H1 (cell line): ENCODE measurements at regions not wholly inside any gene's neighbourhood (a gene's known extent, or its start where the extent isn't known, plus 50 kb on each side); places are given as distances from the start of the nearest gene placed in this dataset.
A peak's percentile ranks its signal among the peaks of the same experiment; 100 is the strongest.

Experiments used
- CBX5 ChIP-seq: fragments of 300-800, 300-1000 bp; sonication (generic); IDR thresholded peaks from 2 replicates; pipeline ENCODE4 v1.7.1; 2016; ENCODE audit warnings: antibody characterized with exemption, low read length, low read depth
- CBX8 ChIP-seq: fragments of 300-800, 300-1000 bp; sonication (generic); IDR thresholded peaks from 2 replicates; pipeline ENCODE4 v1.7.1; 2016; ENCODE audit warnings: low read depth, low read length, borderline replicate concordance
- CTBP2 ChIP-seq: IDR thresholded peaks from 2 replicates; pipeline ENCODE4 v1.7.0; 2011; ENCODE audit warnings: borderline replicate concordance, mild to moderate bottlenecking, moderate library complexity, mixed read lengths, low read length; ENCODE audit not compliant: insufficient read depth, insufficient read length
- EGR1 ChIP-seq: IDR thresholded peaks from 2 replicates; pipeline ENCODE4 v1.6.1; 2011; ENCODE audit warnings: low read depth, low read length, borderline replicate concordance
- KDM4A ChIP-seq: IDR thresholded peaks from one replicate; pipeline ENCODE4 v1.7.1; 2012; ENCODE audit warnings: low read depth, mild to moderate bottlenecking, moderate library complexity, low read length, inconsistent platforms; ENCODE audit not compliant: severe bottlenecking
- NANOG ChIP-seq: IDR thresholded peaks from 2 replicates; pipeline ENCODE4 v1.6.1; 2011; ENCODE audit warnings: low read length, low read depth, mild to moderate bottlenecking, inconsistent platforms; ENCODE audit not compliant: insufficient read depth, poor library complexity, severe bottlenecking
- RAD21 ChIP-seq, 2 experiments: IDR thresholded peaks in 1 of 2; conservative IDR thresholded peaks in 1 of 2; 2 replicates each; pipeline ENCODE4 v1.6.1; 2011; ENCODE audit warnings: low read depth in 2 of 2, low read length in 2 of 2, improper control_type of control experiment in 1 of 2, inconsistent platforms in 1 of 2, mild to moderate bottlenecking in 1 of 2, moderate library complexity in 1 of 2
- TCF12 ChIP-seq: IDR thresholded peaks from 2 replicates; pipeline ENCODE4 v1.6.1; 2011; ENCODE audit warnings: low read depth, mild to moderate bottlenecking, low read length
- TEAD4 ChIP-seq: IDR thresholded peaks from 2 replicates; pipeline ENCODE4 v1.6.1; 2012; ENCODE audit warnings: low read depth, low read length, inconsistent platforms, mixed read lengths

DNA sequence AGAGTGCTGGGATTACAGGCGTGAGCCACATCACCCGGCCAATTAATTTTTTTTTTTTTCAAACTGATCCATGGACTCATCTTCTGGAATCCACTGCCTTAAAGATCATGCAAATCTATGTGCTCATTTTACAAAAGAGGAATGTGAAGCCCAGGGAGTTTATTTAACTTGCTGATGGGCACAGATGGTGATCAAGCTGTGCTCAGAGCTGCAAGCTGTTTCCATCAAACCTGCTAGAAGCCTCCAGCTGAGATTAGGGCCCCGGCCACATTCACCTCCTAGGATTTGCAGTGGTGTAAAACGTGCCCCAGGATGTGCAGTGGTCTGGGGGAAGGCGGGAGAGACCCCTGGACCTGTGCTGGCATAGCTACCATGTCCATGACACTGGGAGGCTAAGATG is 56.1 kb upstream of the TUT7 start (continued):
- TF ChIP-seq TEAD4, result peak; percentile 91
- TF ChIP-seq EGR1, result peak; percentile 48; the same call in 1 of the 2 replicates
- TF ChIP-seq KDM4A, result no peak
- no peak for TF ChIP-seq CBX5
- TF ChIP-seq TCF12, result peak; percentile 100
- peak; percentile 99 for TF ChIP-seq NANOG
- no peak for TF ChIP-seq RAD21 (IDR thresholded peaks at IDR 0.05 in 1 of 2, conservative IDR thresholded peaks at IDR 0.05 in 1 of 2; ENCODE audit: low read depth in 2 of 2, low read length in 2 of 2)
- TF ChIP-seq CBX8, result no peak
- no peak for TF ChIP-seq CTBP2
